Psoas muscle (tissue), 7 donors: ENCODE measurements at regions not wholly inside any gene's neighbourhood (a gene's known extent, or its start where the extent isn't known, plus 50 kb on each side); places are given as distances from the start of the nearest gene placed in this dataset.

Experiments
- ATAC-seq, 4 donors: fragments of 200-7000 bp; cut with Tn5 transposase; one replicate each; pipeline ENCODE4 v1.9.1; 2020; ENCODE audit warnings: moderate library complexity in 3 of 4, mild to moderate bottlenecking in 2 of 4
- DNase-seq, 2 donors: peaks; one replicate each; pipeline ENCODE4 v3.0.0-alpha.2; 2020
- H3K27ac ChIP-seq: fragments of 200-600 bp; one replicate; pipeline ENCODE4 v1.8.0; 2022
- H3K27me3 ChIP-seq, 3 donors: fragments of 200-600 bp in 1 of 3; one replicate each; pipeline versions ENCODE4 v1.6.1 to v1.8.0; 2013 to 2022; ENCODE audit warnings: low read length in 2 of 3, mild to moderate bottlenecking in 2 of 3, moderate library complexity in 1 of 3; ENCODE audit not compliant: insufficient read depth in 3 of 3
- H3K36me3 ChIP-seq, 2 donors: fragments of 200-600 bp in 1 of 2; one replicate each; pipeline versions ENCODE4 v1.6.1 to v1.8.0; 2013 to 2022; ENCODE audit warnings: low read depth in 1 of 2, mild to moderate bottlenecking in 1 of 2, moderate library complexity in 1 of 2; ENCODE audit not compliant: insufficient read depth in 1 of 2
- H3K4me1 ChIP-seq: fragments of 200-600 bp; one replicate; pipeline ENCODE4 v1.8.0; 2022
- H3K4me3 ChIP-seq: fragments of 200-600 bp; one replicate; pipeline ENCODE4 v1.8.0; 2022; ENCODE audit warnings: mild to moderate bottlenecking
- H3K9me3 ChIP-seq: fragments of 200-600 bp; one replicate; pipeline ENCODE4 v1.8.0; 2022
- CTCF ChIP-seq: fragments of 200-600 bp; IDR thresholded peaks from one replicate; pipeline ENCODE4 v1.8.0; 2022; ENCODE audit warnings: antibody characterized with exemption
- WGBS, 3 donors: extraction: QIAGEN DNeasy Blood & Tissue Kit; methylation state at CpG; one replicate each; pipeline versions ENCODE4 v1.1.6 to v1.1.7; 2013; 5-methylcytosine and 5-hydroxymethylcytosine counted together
- intact Hi-C, 2 donors: fragments of 100-400 bp; cut with DNase I; formaldehyde crosslinking; loops; one replicate each; pipeline versions ENCODE4 v1.11.0 to v1.14.2; 2022
- donor health status: healthy with polysubstance abuse.
- donor health status: DM: no; HTN: no; CAD: no; lungs with moderate emphysema.
- donor health status: Bipolar disorder and iron deficiency.
- donor health status: healthy.
- donor health status: DM: yes; HTN: yes; CAD: no.
- donor health status: DM: no; HTN: no; CAD: no.
- donor health status: DM: yes; HTN: yes; CAD: no.

DNA sequence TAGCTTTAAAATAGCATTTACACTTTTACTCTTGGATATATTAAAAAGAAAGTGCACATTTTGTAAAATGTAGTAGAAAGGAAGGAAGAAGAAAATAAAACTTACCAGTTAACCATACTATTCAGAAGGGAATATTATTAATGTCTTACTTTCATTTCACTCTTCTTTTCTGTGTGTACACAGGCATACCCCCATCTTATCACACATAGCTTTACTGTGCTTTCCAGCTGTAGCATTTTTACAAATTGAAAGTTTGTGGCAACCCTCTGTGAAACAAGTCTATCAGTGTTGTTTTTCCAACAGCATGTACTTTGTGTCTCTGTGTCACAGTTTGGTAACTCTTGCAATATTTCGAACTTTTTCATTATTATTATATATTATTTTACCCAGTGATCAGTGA lies 314.5 kb downstream of the UTRN start:
- Histone ChIP-seq H3K4me3 (no peak overlapping the region), H3K36me3 (no peaks in the 10 kb centered on the region), H3K27me3 (no peaks in the 10 kb centered on the region), H3K9me3 (peaks cover 8% of the 10 kb centered on the region), H3K27ac (no peak overlapping the region), H3K4me1 (no peaks in the 10 kb centered on the region)
- intact Hi-C loops, result no loop called here
- no peak for TF ChIP-seq CTCF
- ATAC-seq (no peak), DNase-seq (no peak)
- 97 to 100% (median 97%) methylated on average over 1 of the region's 1 CpG for WGBS, 3 donors

DNA sequence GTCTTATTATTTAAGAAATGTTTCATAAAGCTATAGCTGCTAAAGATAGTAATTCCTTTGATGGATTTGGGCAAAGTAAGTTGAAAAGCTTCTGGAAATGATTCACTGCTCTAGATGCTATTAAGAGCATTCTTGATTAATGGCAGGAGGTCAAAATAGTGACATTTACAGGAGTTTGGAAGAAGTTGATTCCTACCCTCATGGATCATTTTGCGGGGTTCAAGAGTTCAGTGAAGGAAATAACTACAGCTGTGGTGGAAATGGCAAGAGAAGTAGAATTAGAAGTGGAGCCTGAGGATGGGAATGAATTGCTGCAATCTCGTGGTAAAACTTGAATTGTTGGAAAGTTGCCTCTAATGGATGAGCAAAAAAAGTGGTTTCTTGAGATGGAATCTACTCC lies 316.1 kb downstream of the UTRN start:
- no peaks in the 10 kb centered on the region for H3K4me1 ChIP-seq
- peaks cover 8% of the 10 kb centered on the region for H3K9me3 ChIP-seq
- no peaks in the 10 kb centered on the region for H3K36me3 ChIP-seq
- no peak overlapping the region for H3K4me3 ChIP-seq
- DNase-seq (no peak), ATAC-seq (no peak)
- WGBS, 3 donors, result 87 to 94% (median 93%) methylated on average over 2 of the region's 2 CpGs
- intact Hi-C loops, result no loop called here
- TF ChIP-seq CTCF, result no peak
- no peaks in the 10 kb centered on the region for H3K27me3 ChIP-seq
- H3K27ac ChIP-seq, result no peak overlapping the region

DNA sequence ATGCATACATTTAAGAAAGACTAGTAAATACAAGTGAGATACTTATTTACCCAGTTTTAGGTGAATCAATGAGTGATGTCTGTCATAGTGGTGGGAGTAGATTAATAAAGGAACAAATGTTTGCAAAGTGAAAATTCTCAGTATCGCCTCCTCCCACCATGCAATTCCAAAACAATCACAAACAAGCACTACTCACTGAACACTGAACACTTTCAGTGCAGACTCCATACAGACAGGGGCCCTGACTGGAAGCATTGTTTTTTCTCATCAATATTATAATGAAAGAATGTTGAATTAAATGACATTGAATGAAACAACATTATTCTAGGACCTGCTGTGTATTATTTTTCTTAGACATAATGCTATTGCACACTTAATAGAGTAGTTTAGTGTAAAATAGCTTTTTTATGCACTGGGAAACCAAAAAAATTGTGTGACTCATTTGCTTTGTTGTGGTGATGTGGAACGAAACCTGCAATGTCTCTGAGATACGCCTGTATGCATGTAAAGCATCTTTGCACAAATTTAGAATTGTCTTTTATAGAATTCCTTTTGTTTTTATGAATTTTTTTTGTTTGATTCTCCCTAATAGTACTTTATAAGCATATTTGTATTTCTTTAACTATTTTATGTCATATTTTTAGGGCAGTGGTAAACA lies 317.5 kb downstream of the UTRN start:
- no peak for ATAC-seq
- 95 to 98% (median 97%) methylated on average over 3 of the region's 3 CpGs for WGBS, 3 donors
- intact Hi-C loops, result no loop called here
- no peak for TF ChIP-seq CTCF
- H3K4me3 ChIP-seq, result no peak overlapping the region
- no peak overlapping the region for H3K27ac ChIP-seq
- DNase-seq, result no peak
- no peaks in the 10 kb centered on the region for H3K4me1 ChIP-seq
- no peaks in the 10 kb centered on the region for H3K36me3 ChIP-seq
- peaks cover 8% of the 10 kb centered on the region for H3K9me3 ChIP-seq
- no peaks in the 10 kb centered on the region for H3K27me3 ChIP-seq

DNA sequence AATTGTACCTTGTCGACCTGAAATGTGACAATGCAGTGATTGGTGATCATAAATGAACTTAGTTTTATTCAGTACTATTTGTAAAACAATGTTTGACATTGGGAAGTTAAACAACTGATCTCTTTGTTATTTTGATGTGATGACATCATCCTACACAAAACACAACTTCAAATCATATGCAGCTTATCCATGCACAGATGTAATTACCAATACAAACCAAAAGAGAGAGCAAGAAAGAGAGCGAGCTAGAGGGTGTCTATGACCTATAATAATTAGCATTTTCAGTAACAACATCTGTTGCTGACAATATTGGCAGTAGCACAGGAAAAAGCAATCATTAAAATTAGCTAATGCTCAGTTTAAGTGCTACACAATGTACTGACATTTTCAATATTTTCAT lies 320.9 kb downstream of the UTRN start:
- Histone ChIP-seq H3K27me3 (no peaks in the 10 kb centered on the region), H3K36me3 (no peaks in the 10 kb centered on the region), H3K27ac (no peak overlapping the region), H3K4me3 (no peak overlapping the region), H3K9me3 (no peaks in the 10 kb centered on the region), H3K4me1 (no peaks in the 10 kb centered on the region)
- intact Hi-C loops, result no loop called here
- DNase-seq (no peak), ATAC-seq (no peak)
- no peak for TF ChIP-seq CTCF
- WGBS, 3 donors, result 65 to 74% (median 69%) methylated on average over 2 of the region's 2 CpGs
